Mucosa of descending colon (tissue), 3 donors: ENCODE measurements at regions not wholly inside any gene's neighbourhood (a gene's known extent, or its start where the extent isn't known, plus 50 kb on each side); places are given as distances from the start of the nearest gene placed in this dataset.
"Not testable (repeated sequence)": the region's sequence is repeated elsewhere in the genome, so short reads cannot be mapped to it uniquely, and the experiment has no call there.

Experiments
- ATAC-seq: fragments of 200-7000 bp; cut with Tn5 transposase; one replicate; pipeline ENCODE4 v1.9.1; 2020; ENCODE audit warnings: mild to moderate bottlenecking, moderate library complexity
- DNase-seq, 3 donors: peaks; one replicate each; pipeline ENCODE4 v3.0.0-alpha.2; 2020
- H3K36me3 ChIP-seq: fragments of 200-600 bp; one replicate; pipeline ENCODE4 v1.8.0; 2021; ENCODE audit warnings: low read depth, mild to moderate bottlenecking
- H3K4me1 ChIP-seq: fragments of 200-600 bp; one replicate; pipeline ENCODE4 v1.8.0; 2021; ENCODE audit warnings: low read depth, mild to moderate bottlenecking
- H3K4me3 ChIP-seq: fragments of 200-600 bp; one replicate; pipeline ENCODE4 v1.8.0; 2021; ENCODE audit warnings: mild to moderate bottlenecking
- H3K9me3 ChIP-seq: fragments of 200-600 bp; one replicate; pipeline ENCODE4 v1.8.0; 2021; ENCODE audit warnings: mild to moderate bottlenecking
- CTCF ChIP-seq: fragments of 200-600 bp; IDR thresholded peaks from one replicate; pipeline ENCODE4 v1.8.0; 2022; ENCODE audit warnings: antibody characterized with exemption, mild to moderate bottlenecking
- intact Hi-C, 2 donors: fragments of 100-400 bp; cut with DNase I in 1 of 2; cut with micrococcal nuclease in 1 of 2; formaldehyde crosslinking; loops; one replicate each; pipeline versions ENCODE4 v1.11.0 to v1.11.1; 2022; cut with DNase I, micrococcal nuclease
- donor health status: DM: no; HTN: no; CAD: no; lungs with moderate emphysema.
- donor health status: DM: no; HTN: no; CAD: no.
- donor health status: DM: no; HTN: yes; CAD: no.

- no peak for TF ChIP-seq CTCF
- intact Hi-C loops, result no loop called here
Observed at GRCh38 chr9:28976250-28976649, 1403.0 kb upstream of the C9orf72 start.

GRCh38 chr9:28976684-28977083, 1403.4 kb upstream of the C9orf72 start:
- intact Hi-C loops, result no loop called here
- DNase-seq (no peak), ATAC-seq (no peak)
- Histone ChIP-seq H3K36me3 (no peaks in the 10 kb centered on the region), H3K4me3 (no peak overlapping the region), H3K4me1 (no peaks in the 10 kb centered on the region), H3K9me3 (no peaks in the 10 kb centered on the region)
- TF ChIP-seq CTCF, result no peak

More at GRCh38 chr9:28976250-28976649, 1403.0 kb upstream of the C9orf72 start:
- ATAC-seq (no peak), DNase-seq (no peak)
- H3K4me1 ChIP-seq, result no peaks in the 10 kb centered on the region
- H3K4me3 ChIP-seq, result no peak overlapping the region
- no peaks in the 10 kb centered on the region for H3K9me3 ChIP-seq
- H3K36me3 ChIP-seq, result no peaks in the 10 kb centered on the region

GRCh38 chr9:28981129-28981528, 1407.8 kb upstream of the C9orf72 start:
- ATAC-seq (no peak), DNase-seq (no peak)
- intact Hi-C loops, result no loop called here
- no peaks in the 10 kb centered on the region for H3K9me3 ChIP-seq
- H3K4me3 ChIP-seq, result no peak overlapping the region
- no peaks in the 10 kb centered on the region for H3K4me1 ChIP-seq
- TF ChIP-seq CTCF, result no peak
- no peaks in the 10 kb centered on the region for H3K36me3 ChIP-seq

- DNase-seq (no peak), ATAC-seq (no peak)
- Histone ChIP-seq H3K36me3 (no peaks in the 10 kb centered on the region), H3K4me1 (no peaks in the 10 kb centered on the region), H3K9me3 (no peaks in the 10 kb centered on the region), H3K4me3 (no peak overlapping the region)
- intact Hi-C loops, result no loop called here
- TF ChIP-seq CTCF, result no peak
Observed at GRCh38 chr9:28981711-28982110, 1408.4 kb upstream of the C9orf72 start.

- H3K4me3 ChIP-seq, result no peak overlapping the region
- DNase-seq (no peak), ATAC-seq (no peak)
- no peaks in the 10 kb centered on the region for H3K36me3 ChIP-seq
- intact Hi-C loops, result no loop called here
- H3K4me1 ChIP-seq, result no peaks in the 10 kb centered on the region
- no peak for TF ChIP-seq CTCF
- no peaks in the 10 kb centered on the region for H3K9me3 ChIP-seq
Observed at GRCh38 chr9:28984016-28984415, 1410.7 kb upstream of the C9orf72 start.

- H3K4me1 ChIP-seq, intact Hi-C loops: not testable (repeated sequence)
Observed at GRCh38 chr9:28990009-28990408, 1416.7 kb upstream of the C9orf72 start.

More at GRCh38 chr9:28990009-28990408, 1416.7 kb upstream of the C9orf72 start:
- not testable (repeated sequence) for H3K9me3 ChIP-seq, H3K36me3 ChIP-seq, H3K4me3 ChIP-seq, DNase-seq, ATAC-seq
